Right forelimb (tissue), 1 donor: ENCODE measurements at regions not wholly inside any gene's neighbourhood (a gene's known extent, or its start where the extent isn't known, plus 50 kb on each side); places are given as distances from the start of the nearest gene placed in this dataset.
"Not testable (repeated sequence)": the region's sequence is repeated elsewhere in the genome, so short reads cannot be mapped to it uniquely, and the experiment has no call there.

ENCODE experiments used
- DNase-seq: peaks from one replicate; pipeline ENCODE4 v3.0.0-alpha.2; 2018

DNA sequence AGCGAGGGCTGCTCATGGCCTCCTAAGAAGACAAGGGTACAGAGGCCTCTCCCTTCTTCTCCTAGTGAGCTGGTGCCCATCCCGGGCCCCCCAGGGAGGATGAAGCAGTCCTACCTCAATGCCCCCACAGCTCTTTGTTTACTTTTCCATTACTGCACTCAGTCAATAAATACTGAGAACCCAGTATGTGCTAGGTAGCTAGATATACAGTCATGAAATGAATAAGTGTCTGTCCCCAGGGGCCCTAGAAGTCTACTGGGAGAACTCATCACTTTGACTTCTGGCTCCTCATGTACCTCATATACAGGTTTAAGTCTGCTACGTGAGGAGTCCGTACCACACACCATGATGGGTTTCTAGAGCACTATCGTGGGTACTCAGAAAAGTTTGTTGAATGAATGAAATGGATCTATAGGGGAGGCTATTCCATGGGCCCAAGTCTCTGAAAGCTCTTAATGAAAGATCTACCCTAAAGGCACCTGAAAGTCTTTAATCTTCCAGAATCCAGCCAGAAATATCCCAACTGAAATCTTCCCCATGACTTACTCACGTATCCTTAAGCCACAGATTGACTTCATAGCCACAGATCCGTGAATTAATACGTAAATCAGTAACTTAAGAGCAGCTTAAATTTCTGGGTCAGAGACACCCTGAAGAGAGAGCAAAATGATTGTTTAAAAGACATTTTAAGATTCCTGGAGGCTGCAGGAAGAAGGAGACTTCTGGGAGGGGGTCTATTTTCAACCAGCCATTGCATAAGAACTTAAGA lies 51.6 kb upstream of the POMP start:
- no peak for DNase-seq

DNA sequence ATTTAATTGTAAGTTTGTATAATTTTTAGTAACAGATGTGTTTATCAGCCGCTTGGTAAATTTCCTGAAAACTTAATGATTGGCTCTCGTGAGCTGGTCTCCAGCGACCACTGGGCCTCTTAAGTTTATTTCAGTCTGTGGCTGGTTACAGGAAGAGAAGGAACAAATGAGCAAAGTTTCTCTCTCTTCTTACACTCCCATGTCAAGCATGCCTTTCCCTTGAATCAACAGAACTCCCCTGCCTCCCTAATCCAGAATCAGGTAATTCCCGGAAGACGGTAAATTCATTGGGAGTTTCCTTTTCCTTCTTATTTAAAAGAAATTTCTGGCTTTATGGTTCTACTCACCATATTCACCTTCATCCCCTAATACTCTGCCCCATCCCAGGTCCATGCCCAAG lies 52.5 kb upstream of the POMP start:
- no peak for DNase-seq

DNA sequence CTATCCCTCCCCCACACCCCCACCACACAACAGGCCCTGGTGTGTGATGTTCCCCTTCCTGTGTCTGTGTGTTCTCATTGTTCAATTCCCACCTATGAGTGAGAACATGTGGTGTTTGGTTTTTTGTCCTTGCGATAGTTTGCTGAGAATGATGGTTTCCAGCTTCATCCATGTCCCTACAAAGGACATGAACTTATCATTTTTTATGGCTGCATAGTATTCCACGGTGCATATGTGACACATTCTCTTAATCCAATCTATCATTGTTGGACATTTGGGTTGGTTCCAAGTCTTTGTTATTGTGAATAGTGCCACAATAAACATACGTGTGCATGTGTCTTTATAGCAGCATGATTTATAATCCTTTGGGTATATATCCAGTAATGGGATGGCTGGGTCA lies 53.8 kb upstream of the POMP start:
- DNase-seq, result not testable (repeated sequence)

- DNase-seq, result no peak
Observed at GRCh38 chr13:28603043-28603664, 55.8 kb upstream of the POMP start.

GRCh38 chr13:28602580-28602979 lies 56.4 kb upstream of the POMP start:
- DNase-seq, result no peak

DNA sequence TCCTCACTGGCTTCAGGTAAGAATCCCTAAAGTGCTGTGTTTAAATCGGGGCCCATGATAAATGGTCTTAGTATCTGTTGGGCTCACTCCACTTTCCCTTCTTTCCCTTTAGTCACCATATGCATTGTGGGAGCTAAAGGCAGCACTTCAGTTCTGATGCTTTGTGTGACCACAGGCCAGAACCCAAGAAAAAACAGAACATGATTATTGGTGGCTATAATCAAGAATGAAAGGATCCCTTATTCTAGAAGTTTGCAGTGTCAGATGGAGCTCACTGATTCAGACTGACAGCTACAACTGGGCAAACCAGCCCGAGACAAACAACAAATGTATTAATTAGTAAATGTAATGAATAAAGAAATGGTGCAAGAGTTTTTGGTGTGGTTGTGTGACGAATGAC lies 57.3 kb upstream of the POMP start:
- no peak for DNase-seq

DNA sequence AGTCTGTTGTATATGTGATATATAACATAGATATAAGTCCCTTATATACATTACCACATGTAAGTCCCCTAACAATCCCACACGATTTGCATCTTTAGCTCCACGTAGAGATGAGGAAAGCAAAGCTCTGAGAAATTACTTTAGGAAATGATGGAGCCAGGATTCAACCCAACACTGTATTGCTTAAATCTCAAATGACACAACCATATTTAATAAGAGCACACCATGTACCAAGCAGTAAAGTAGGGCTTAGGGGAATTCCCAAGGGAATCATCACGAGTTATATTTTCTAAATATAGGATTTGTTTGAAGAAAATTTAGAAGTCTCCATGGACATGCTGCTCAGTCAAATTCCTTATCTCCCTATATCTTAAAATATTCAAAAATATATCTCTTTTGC lies 61.3 kb upstream of the POMP start:
- DNase-seq, result no peak

GRCh38 chr13:28590461-28590860 lies 68.5 kb upstream of the POMP start:
- DNase-seq, result no peak

DNA sequence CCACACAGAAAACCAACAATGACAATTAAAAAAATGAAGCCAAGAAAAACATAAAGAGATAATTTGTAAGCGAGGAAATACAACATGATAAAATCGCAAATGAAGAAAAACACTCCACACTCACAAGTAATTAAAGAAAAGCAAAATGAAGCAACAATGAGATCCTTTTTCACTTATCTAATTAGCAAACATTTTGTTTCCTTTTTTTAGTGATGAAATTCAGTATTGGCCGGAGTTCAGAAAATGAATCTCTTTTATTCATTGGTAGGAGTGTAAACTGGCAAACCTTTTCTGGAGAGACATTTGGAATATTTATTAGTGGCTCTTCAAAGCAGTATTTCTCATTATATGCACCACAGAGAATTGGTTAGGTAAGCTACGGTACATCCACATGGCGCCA lies 70.6 kb upstream of the POMP start:
- DNase-seq, result no peak

GRCh38 chr13:28587174-28587540 lies 71.8 kb upstream of the POMP start:
- DNase-seq, result no peak

DNA sequence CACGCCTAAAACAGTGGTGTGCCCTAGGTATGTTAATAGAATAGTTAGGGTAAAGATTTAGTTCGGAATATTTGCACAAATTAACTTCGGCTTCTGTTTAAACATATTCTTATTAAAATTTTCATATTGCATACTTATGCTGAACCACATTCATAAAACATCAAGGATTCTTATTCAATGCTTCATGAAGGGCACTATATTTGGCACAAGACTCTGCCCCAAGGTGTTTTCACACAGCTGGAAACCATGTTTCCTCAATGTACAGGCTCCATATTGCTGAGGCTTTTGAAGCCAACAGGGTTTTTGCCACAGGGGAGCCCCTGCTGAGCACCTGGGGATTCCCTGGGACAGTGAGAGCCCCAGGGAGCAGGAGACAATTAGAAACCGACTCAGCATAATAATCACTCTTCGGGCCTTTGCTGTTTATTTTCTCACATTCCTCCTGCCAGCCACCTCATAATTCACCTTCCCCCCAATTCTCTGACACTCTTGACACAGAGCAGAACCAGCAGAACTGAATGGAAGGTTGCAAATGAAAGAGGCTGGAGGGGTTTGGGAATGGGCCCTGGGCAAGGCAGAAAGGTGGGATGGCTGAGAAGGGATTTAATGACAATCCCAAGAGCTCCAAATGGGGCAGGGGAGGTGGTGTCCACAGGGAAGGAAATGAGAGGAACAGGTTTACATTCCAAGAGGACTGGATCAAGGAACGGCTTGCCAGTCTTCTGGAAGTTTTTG lies 72.3 kb upstream of the POMP start:
- DNase-seq, result no peak

- DNase-seq, result no peak
Observed at GRCh38 chr13:28585561-28585960, 73.4 kb upstream of the POMP start.

DNA sequence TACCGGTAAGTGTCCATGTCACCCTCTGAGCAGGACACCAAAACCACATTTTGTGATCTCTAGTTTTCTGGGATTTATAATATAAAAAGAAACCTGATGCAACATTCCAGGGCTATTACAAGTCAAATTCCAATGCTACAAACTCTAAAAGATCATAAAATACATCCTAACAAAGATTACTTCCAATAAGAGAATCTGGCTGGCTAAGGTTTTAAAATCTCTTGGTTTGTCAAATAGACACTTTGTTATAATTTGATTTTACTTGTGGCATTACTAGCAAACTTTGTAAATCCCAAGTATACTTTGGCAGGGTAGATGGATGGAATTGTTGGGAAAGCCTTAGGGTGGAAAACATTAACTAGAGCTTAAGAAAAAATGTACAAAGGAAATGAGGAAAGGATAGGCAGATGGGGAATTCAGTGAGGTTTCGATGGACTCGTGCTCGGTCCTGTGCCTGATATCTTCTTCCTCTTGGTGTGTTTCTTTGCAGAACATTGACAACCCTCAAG lies 74.0 kb upstream of the POMP start:
- no peak for DNase-seq

DNA sequence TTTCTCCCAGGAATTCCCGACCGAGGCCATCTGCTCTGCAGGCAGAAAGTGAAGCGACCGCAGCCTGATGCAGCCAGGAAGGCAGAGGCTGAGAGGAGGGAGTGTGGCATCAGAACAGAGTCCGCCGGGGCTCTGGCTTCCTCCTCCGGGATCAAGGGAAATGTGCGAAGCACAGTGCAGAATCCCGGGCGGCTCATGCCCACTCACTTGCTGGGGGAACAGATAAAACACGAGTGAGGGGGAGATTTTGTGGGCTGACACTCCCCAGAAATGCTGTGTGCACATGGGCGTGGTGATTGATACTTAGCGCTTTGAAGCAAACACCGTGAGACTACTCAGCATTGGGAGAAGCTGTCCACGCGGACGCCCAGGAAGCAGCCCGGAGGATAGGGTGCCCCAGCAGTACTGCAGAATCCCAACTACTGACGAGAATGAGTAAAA lies 75.3 kb upstream of the POMP start:
- no peak for DNase-seq

GRCh38 chr13:28582892-28583240 lies 76.1 kb upstream of the POMP start:
- no peak for DNase-seq

DNA sequence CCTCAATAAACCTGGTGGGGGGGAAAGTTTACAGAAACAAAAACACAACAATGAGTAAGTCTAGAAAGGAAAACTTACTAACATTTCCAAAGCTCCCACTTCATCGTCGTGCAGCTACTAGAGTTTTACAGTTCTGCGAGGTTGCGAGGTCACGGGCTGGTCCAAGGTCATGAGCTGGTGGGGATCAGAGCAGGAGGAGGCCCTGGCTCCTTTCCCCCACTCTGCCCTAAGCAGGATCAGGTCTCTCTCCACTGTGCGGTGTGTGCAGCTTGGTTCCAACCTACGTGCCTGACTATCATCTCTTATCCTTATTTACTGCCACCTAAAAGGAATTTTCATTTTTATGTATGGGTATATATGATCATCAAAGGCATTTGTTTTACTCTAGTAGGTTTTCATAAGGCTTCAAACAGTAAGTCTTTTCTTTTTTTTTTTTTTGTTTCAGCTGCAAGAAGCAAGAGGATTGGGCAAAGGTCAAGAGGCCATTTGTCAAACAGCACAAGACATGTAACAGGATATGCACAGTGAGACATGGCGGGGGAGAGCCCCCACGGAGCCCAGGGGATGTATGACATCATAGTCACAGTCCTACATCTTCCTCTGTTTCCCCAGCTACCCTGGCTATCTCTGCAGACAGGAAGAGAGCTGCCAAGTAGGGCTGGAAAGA lies 76.6 kb upstream of the POMP start:
- DNase-seq, result no peak

DNA sequence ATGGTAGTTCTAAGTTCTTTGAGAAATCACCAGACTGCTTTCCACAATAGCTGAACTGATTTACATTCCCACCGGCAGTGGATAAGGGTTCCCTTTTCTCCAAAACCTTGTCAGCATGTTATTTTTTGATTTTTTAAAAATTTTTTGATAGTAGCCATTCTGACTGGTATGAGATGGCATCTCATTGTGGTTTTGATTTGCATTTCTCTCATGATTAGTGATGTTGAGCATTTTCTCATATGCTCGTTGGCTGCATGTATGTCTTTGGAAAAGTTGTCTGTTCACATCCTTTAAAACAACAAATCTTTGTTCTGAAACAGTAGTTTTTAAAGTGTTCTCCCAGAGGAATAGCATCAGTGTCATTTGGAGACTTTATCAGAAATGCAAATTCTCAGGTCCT lies 77.5 kb upstream of the POMP start:
- no peak for DNase-seq

GRCh38 chr13:28579736-28580135 lies 79.2 kb upstream of the POMP start:
- DNase-seq, result no peak

DNA sequence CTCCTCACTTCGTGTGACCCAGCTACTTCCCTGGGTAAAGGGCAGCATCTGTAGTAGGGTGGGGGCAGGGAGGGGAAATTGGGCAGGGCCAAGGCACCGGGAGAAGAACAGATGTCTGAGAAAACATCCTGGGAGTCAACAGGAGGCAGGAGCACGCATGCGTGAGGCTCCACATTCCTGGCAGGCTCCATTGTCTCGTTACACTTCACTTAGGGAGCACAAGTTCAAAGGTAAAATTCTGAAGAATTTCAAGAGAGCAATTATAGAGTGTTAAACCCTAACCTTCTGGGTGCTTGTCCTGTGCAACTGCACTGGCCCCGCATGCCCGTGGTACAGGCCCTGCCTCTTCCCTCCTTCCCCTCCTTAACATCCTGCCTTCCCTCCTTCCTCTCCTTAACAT lies 79.6 kb upstream of the POMP start:
- no peak for DNase-seq

DNA sequence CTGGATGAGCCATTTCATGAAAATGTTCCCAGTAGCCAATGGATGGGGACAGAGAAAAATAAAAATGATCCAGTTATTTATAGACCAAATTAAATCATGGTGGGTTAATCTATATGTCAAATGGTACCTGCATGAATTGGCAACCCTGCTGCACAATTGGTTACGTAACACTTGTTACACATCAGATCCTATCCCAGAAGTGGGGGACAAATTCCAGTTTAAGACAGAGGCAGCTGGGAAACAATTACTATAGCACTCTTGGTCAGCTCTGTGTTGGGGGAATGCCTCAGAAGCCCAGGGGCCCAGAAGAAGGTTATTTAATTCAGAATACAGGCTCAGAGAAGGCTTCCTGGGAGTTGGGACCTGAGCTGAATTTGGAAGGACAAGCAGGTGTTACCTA lies 81.1 kb upstream of the FLT1 start:
- DNase-seq, result no peak

- no peak for DNase-seq
Observed at GRCh38 chr13:28575200-28575599, 80.3 kb upstream of the FLT1 start.

DNA sequence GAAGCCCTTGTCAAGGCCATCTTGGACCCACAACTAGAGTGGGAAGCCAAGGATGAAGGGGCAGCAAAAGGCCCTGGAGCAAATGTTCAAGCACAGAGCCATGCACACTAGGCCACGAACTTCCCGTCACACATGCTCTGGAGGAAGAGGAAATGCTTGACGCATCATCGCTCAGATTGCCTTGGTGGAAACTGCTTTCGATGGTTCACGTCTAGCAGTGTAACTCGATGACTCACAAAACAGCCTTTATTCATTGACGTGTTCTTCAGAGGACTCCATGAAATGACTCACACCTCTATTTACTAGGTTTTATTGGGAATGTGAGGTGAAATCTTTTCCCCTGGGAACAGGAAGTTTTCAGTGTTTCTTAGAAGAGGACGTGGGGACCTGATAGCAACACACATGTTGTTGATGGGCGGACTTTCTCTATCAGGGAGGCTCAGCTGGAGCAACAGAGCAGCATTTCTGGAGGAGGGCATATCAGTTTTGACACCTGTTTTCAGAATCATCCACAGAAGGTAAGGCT lies 79.8 kb upstream of the FLT1 start:
- DNase-seq, result no peak
